Naive thymus-derived CD4-positive, alpha-beta T cell (primary cell): ENCODE measurements at regions not wholly inside any gene's neighbourhood (a gene's known extent, or its start where the extent isn't known, plus 50 kb on each side); places are given as distances from the start of the nearest gene placed in this dataset.
A peak's percentile ranks its signal among the peaks of the same experiment; 100 is the strongest.

Experiments used
- ATAC-seq: fragments of 150-1000 bp; cut with Tn5 transposase; 2 replicates; pipeline ENCODE4 v1.10.0; 2021; ENCODE audit warnings: mild to moderate bottlenecking, moderate library complexity
- CTCF ChIA-PET: fragments of 350-600 bp; sonication (Branson Sonifier 250); formaldehyde crosslinking; loops from one replicate; lab custom pipeline; 2021; ENCODE audit warnings: antibody characterized with exemption; lab: Charles Lee
- POLR2A ChIA-PET: fragments of 350-600 bp; sonication (Branson Sonifier 250); formaldehyde crosslinking; loops from one replicate; lab custom pipeline; 2021; ENCODE audit warnings: antibody characterized with exemption, inconsistent platforms; lab: Charles Lee
- DNase-seq, 9 donors: peaks; one replicate each; pipeline versions ENCODE4 v3.0.0 to v3.0.0-alpha.2; 2020 to 2022; ENCODE audit warnings: mixed read lengths in 1 of 9
- H3K27ac ChIP-seq: one replicate; pipeline ENCODE4 v1.7.0; 2013; ENCODE audit warnings: mild to moderate bottlenecking, low read depth, low read length, moderate library complexity
- H3K27me3 ChIP-seq, 2 donors: one replicate each; pipeline ENCODE4 v1.7.0; 2013; ENCODE audit warnings: low read length in 2 of 2, mild to moderate bottlenecking in 2 of 2, moderate library complexity in 2 of 2; ENCODE audit not compliant: control insufficient read depth in 2 of 2, insufficient read depth in 2 of 2
- H3K36me3 ChIP-seq, 3 experiments: 1 replicate in 2 of 3; 2 replicates in 1 of 3; pipeline ENCODE4 v1.7.0; 2013; ENCODE audit warnings: low read length in 3 of 3, mild to moderate bottlenecking in 3 of 3, moderate library complexity in 1 of 3; ENCODE audit not compliant: insufficient read depth in 3 of 3, control insufficient read depth in 2 of 3
- H3K4me1 ChIP-seq, 2 donors: one replicate each; pipeline ENCODE4 v1.7.0; 2013; ENCODE audit warnings: low read length in 2 of 2, mild to moderate bottlenecking in 2 of 2, moderate library complexity in 1 of 2; ENCODE audit not compliant: control insufficient read depth in 2 of 2, insufficient read depth in 2 of 2
- H3K4me3 ChIP-seq: 2 replicates; pipeline ENCODE4 v1.7.0; 2013; ENCODE audit warnings: mild to moderate bottlenecking, low read length
- H3K9me3 ChIP-seq, 3 experiments: 1 replicate in 2 of 3; 2 replicates in 1 of 3; pipeline ENCODE4 v1.7.0; 2013; ENCODE audit warnings: low read length in 3 of 3; ENCODE audit not compliant: control insufficient read depth in 2 of 3
- H3K27ac Mint-ChIP-seq, 9 donors: one replicate each; pipeline ENCODE4 v1.8.0; 2020 to 2022; ENCODE audit warnings: mixed read lengths in 9 of 9, mild to moderate bottlenecking in 8 of 9, moderate library complexity in 5 of 9, inconsistent platforms in 2 of 9
- H3K27me3 Mint-ChIP-seq, 5 donors: one replicate each; pipeline ENCODE4 v1.8.0; 2021 to 2022; ENCODE audit warnings: mixed read lengths in 5 of 5, mild to moderate bottlenecking in 1 of 5
- H3K36me3 Mint-ChIP-seq, 5 donors: one replicate each; pipeline ENCODE4 v1.8.0; 2020 to 2022; ENCODE audit warnings: mixed read lengths in 5 of 5, mild to moderate bottlenecking in 3 of 5, inconsistent platforms in 1 of 5
- H3K4me1 Mint-ChIP-seq, 7 donors: one replicate each; pipeline ENCODE4 v1.8.0; 2020 to 2022; ENCODE audit warnings: mixed read lengths in 7 of 7, mild to moderate bottlenecking in 3 of 7, inconsistent platforms in 1 of 7
- H3K4me3 Mint-ChIP-seq, 10 donors: one replicate each; pipeline ENCODE4 v1.8.0; 2020 to 2022; ENCODE audit warnings: mild to moderate bottlenecking in 10 of 10, mixed read lengths in 10 of 10, moderate library complexity in 6 of 10, inconsistent platforms in 2 of 10
- H3K9me3 Mint-ChIP-seq, 11 donors: one replicate each; pipeline ENCODE4 v1.8.0; 2020 to 2022; ENCODE audit warnings: mixed read lengths in 11 of 11, mild to moderate bottlenecking in 4 of 11, inconsistent platforms in 1 of 11, moderate library complexity in 1 of 11
- intact Hi-C, 2 donors: fragments of 100-400 bp; cut with micrococcal nuclease; formaldehyde crosslinking; loops; one replicate each; pipeline ENCODE4 v1.15.1; 2023

- ChIA-PET CTCF (no interaction called here), POLR2A (no interaction called here)
- intact Hi-C loops, result loop anchor here (1.0 to 10.0 kb wide), 5 partner anchors 307 to 1990 kb away; partner anchors contain the start of gene NR2F1-AS1 (in 2 of the 2)
- H3K4me3 ChIP-seq, result no peak overlapping the region
- H3K4me1 Mint-ChIP-seq, result peaks cover 0 to 5% (median 0%) of the 10 kb centered on the region in 7 donors
- DNase-seq, result peak in 6 of 9 donors; percentile 4 to 46 (median 29)
- peaks cover 0 to 2% (median 0%) of the 10 kb centered on the region in 5 donors for H3K27me3 Mint-ChIP-seq
- H3K36me3 ChIP-seq, result no peaks in the 10 kb centered on the region
- H3K4me1 ChIP-seq, result no peaks in the 10 kb centered on the region
- no peaks in the 10 kb centered on the region for H3K9me3 ChIP-seq
- H3K27ac ChIP-seq, result no peak overlapping the region
- H3K27me3 ChIP-seq, result no peaks in the 10 kb centered on the region
- no peaks in the 10 kb centered on the region for H3K9me3 Mint-ChIP-seq
- H3K27ac Mint-ChIP-seq, result no peak overlapping the region
- no peak overlapping the region for H3K4me3 Mint-ChIP-seq
- H3K36me3 Mint-ChIP-seq, result peaks cover 0 to 12% (median 0%) of the 10 kb centered on the region in 5 donors
- ATAC-seq, result peak; percentile 54
These were observed 173.7 kb upstream of the POU5F2 start for GRCh38 chr5:93915142-93915553.

GRCh38 chr5:93911609-93912008, 170.2 kb upstream of the POU5F2 start:
- Histone ChIP-seq H3K27ac (no peak overlapping the region), H3K9me3 (no peaks in the 10 kb centered on the region), H3K4me3 (no peak overlapping the region), H3K27me3 (no peaks in the 10 kb centered on the region), H3K4me1 (no peaks in the 10 kb centered on the region), H3K36me3 (no peaks in the 10 kb centered on the region)
- Mint-ChIP-seq H3K9me3 (no peaks in the 10 kb centered on the region), H3K4me1 (peaks cover 0 to 5% (median 0%) of the 10 kb centered on the region in 7 donors), H3K27me3 (peaks cover 0 to 2% (median 0%) of the 10 kb centered on the region in 5 donors), H3K27ac (no peak overlapping the region), H3K36me3 (peaks cover 0 to 5% (median 0%) of the 10 kb centered on the region in 5 donors), H3K4me3 (no peak overlapping the region)
- CTCF ChIA-PET, result no interaction called here
- no peak for ATAC-seq
- POLR2A ChIA-PET, result no interaction called here
- DNase-seq, result no peak
- intact Hi-C loops, result loop anchor here in 1 of 2 donors (10.0 kb wide), 2 partner anchors 943 to 1987 kb away; no protein-coding TSS in a partner anchor

- no peaks in the 10 kb centered on the region for H3K27me3 ChIP-seq
- ATAC-seq (no peak), DNase-seq (no peak)
- H3K9me3 ChIP-seq, result no peaks in the 10 kb centered on the region
- Mint-ChIP-seq H3K9me3 (no peaks in the 10 kb centered on the region), H3K4me3 (no peak overlapping the region), H3K27me3 (peaks cover 0 to 6% (median 0%) of the 10 kb centered on the region in 5 donors), H3K4me1 (peaks cover 0 to 5% (median 0%) of the 10 kb centered on the region in 7 donors), H3K27ac (no peak overlapping the region), H3K36me3 (peaks cover 0 to 4% (median 0%) of the 10 kb centered on the region in 5 donors)
- CTCF ChIA-PET, result no interaction called here
- no peak overlapping the region for H3K27ac ChIP-seq
- intact Hi-C loops, result no loop called here
- POLR2A ChIA-PET, result no interaction called here
- no peaks in the 10 kb centered on the region for H3K36me3 ChIP-seq
- no peak overlapping the region for H3K4me3 ChIP-seq
- H3K4me1 ChIP-seq, result no peaks in the 10 kb centered on the region
These were observed 168.0 kb upstream of the POU5F2 start for GRCh38 chr5:93909356-93909755.

GRCh38 chr5:93904917-93905316, 163.5 kb upstream of the POU5F2 start:
- no peaks in the 10 kb centered on the region for H3K9me3 ChIP-seq
- intact Hi-C loops, result no loop called here
- DNase-seq, result no peak
- no peak overlapping the region for H3K4me3 Mint-ChIP-seq
- H3K27me3 Mint-ChIP-seq, result peaks cover 0 to 4% (median 0%) of the 10 kb centered on the region in 5 donors
- no peak for ATAC-seq
- H3K27ac Mint-ChIP-seq, result no peak overlapping the region
- ChIA-PET POLR2A (no interaction called here), CTCF (no interaction called here)
- no peaks in the 10 kb centered on the region for H3K27me3 ChIP-seq
- H3K36me3 Mint-ChIP-seq, result peaks cover 0 to 4% (median 0%) of the 10 kb centered on the region in 5 donors
- no peaks in the 10 kb centered on the region for H3K9me3 Mint-ChIP-seq
- H3K4me1 ChIP-seq, result no peaks in the 10 kb centered on the region
- no peak overlapping the region for H3K4me3 ChIP-seq
- H3K27ac ChIP-seq, result no peak overlapping the region
- no peaks in the 10 kb centered on the region for H3K36me3 ChIP-seq
- no peaks in the 10 kb centered on the region for H3K4me1 Mint-ChIP-seq

- peaks cover 0 to 4% (median 0%) of the 10 kb centered on the region in 5 donors for H3K27me3 Mint-ChIP-seq
- no peak overlapping the region for H3K4me3 Mint-ChIP-seq
- no peak overlapping the region for H3K27ac Mint-ChIP-seq
- no peaks in the 10 kb centered on the region for H3K4me1 Mint-ChIP-seq
- H3K36me3 Mint-ChIP-seq, result peaks cover 0 to 4% (median 0%) of the 10 kb centered on the region in 5 donors
- H3K36me3 ChIP-seq, result no peaks in the 10 kb centered on the region
- H3K27ac ChIP-seq, result no peak overlapping the region
- ChIA-PET CTCF (no interaction called here), POLR2A (no interaction called here)
- no peaks in the 10 kb centered on the region for H3K9me3 Mint-ChIP-seq
- H3K4me3 ChIP-seq, result no peak overlapping the region
- H3K9me3 ChIP-seq, result no peaks in the 10 kb centered on the region
- no peaks in the 10 kb centered on the region for H3K4me1 ChIP-seq
- intact Hi-C loops, result no loop called here
- no peaks in the 10 kb centered on the region for H3K27me3 ChIP-seq
- DNase-seq (no peak), ATAC-seq (no peak)
These were observed 160.9 kb upstream of the POU5F2 start for GRCh38 chr5:93902288-93902687.

GRCh38 chr5:93899026-93899600, 157.7 kb upstream of the POU5F2 start:
- Mint-ChIP-seq H3K27me3 (no peaks in the 10 kb centered on the region), H3K4me3 (no peak overlapping the region), H3K36me3 (peaks cover 0 to 16% (median 0%) of the 10 kb centered on the region in 5 donors), H3K9me3 (no peaks in the 10 kb centered on the region), H3K4me1 (peaks cover 0 to 8% (median 0%) of the 10 kb centered on the region in 7 donors), H3K27ac (no peak overlapping the region)
- peak; percentile 37 for ATAC-seq
- Histone ChIP-seq H3K4me3 (no peak overlapping the region), H3K9me3 (no peaks in the 10 kb centered on the region), H3K27ac (no peak overlapping the region), H3K27me3 (no peaks in the 10 kb centered on the region), H3K36me3 (no peaks in the 10 kb centered on the region), H3K4me1 (no peaks in the 10 kb centered on the region)
- POLR2A ChIA-PET, result no interaction called here
- DNase-seq, result no peak
- intact Hi-C loops, result no loop called here
- CTCF ChIA-PET, result interaction anchor here (0.6 to 1.2 kb wide), 2 partner anchors 14 to 201 kb away, joined by 3 to 4 read pairs; no protein-coding TSS in a partner anchor
